B cell (primary cell): ENCODE measurements at regions not wholly inside any gene's neighbourhood (a gene's known extent, or its start where the extent isn't known, plus 50 kb on each side); places are given as distances from the start of the nearest gene placed in this dataset.

Experiments
- ATAC-seq: fragments of 200-7000 bp; cut with Tn5 transposase; one replicate; pipeline ENCODE4 v1.10.0; 2021; ENCODE audit warnings: low read depth, mild to moderate bottlenecking, moderate number of reproducible peaks, moderate library complexity
- CTCF ChIA-PET: fragments of 350-600 bp; sonication (Branson Sonifier 250); formaldehyde crosslinking; loops from one replicate; lab custom pipeline; 2021; ENCODE audit warnings: antibody characterized with exemption, inconsistent platforms; lab: Charles Lee
- POLR2A ChIA-PET: fragments of 350-600 bp; sonication (Branson Sonifier 250); formaldehyde crosslinking; loops from one replicate; lab custom pipeline; 2021; ENCODE audit warnings: antibody characterized with exemption; lab: Charles Lee
- DNase-seq: peaks from one replicate; pipeline ENCODE4 v3.0.0; 2013
- H2AFZ ChIP-seq: 2 replicates; pipeline ENCODE4 v1.6.1; 2012; ENCODE audit warnings: mild to moderate bottlenecking, low read depth, low read length; ENCODE audit not compliant: insufficient read depth, poor library complexity, severe bottlenecking
- H3K27ac ChIP-seq, 2 donors: 1 replicate in 1 of 2; 2 replicates in 1 of 2; pipeline ENCODE4 v1.5.1; 2012 to 2013; ENCODE audit warnings: low read length in 2 of 2, mild to moderate bottlenecking in 2 of 2, moderate library complexity in 1 of 2
- H3K27me3 ChIP-seq, 4 experiments: fragments of 200-600 bp in 1 of 4; sonication (generic) in 1 of 4; replicated peaks in 1 of 4; 1 replicate in 2 of 4; 2 replicates in 2 of 4; pipeline versions ENCODE4 v1.6.1 to v1.7.0; 2013 to 2016; ENCODE audit warnings: low read length in 3 of 4, mild to moderate bottlenecking in 2 of 4, mixed read lengths in 1 of 4, moderate library complexity in 1 of 4; ENCODE audit not compliant: insufficient read depth in 4 of 4, control insufficient read depth in 3 of 4; ENCODE audit errors: control extremely low read depth in 1 of 4
- H3K36me3 ChIP-seq, 2 experiments: replicated peaks in 1 of 2; 1 replicate in 1 of 2; 2 replicates in 1 of 2; pipeline versions ENCODE4 v1.6.1 to v1.7.1; 2013; ENCODE audit warnings: low read length in 1 of 2; ENCODE audit not compliant: insufficient read depth in 2 of 2, control insufficient read depth in 1 of 2; ENCODE audit errors: control extremely low read depth in 1 of 2, extremely low read depth in 1 of 2
- H3K4me1 ChIP-seq, 2 donors: fragments of 200-600 bp in 1 of 2; sonication (generic) in 1 of 2; 1 replicate in 1 of 2; 2 replicates in 1 of 2; pipeline versions ENCODE4 v1.5.1 to v1.6.1; 2013 to 2017; ENCODE audit warnings: low read length in 2 of 2; ENCODE audit not compliant: control insufficient read depth in 2 of 2, insufficient read depth in 2 of 2
- H3K4me2 ChIP-seq: replicated peaks from 2 replicates; pipeline ENCODE3; 2012; ENCODE audit warnings: mild to moderate bottlenecking, low read depth, low read length; ENCODE audit not compliant: poor library complexity, severe bottlenecking
- H3K4me3 ChIP-seq, 5 experiments: fragments of 200-600 bp in 1 of 5; sonication (generic) in 1 of 5; 1 replicate in 3 of 5; 2 replicates in 2 of 5; pipeline versions ENCODE4 v1.5.1 to v1.7.0; 2011 to 2016; ENCODE audit warnings: low read length in 4 of 5, mild to moderate bottlenecking in 4 of 5, low read depth in 2 of 5, control low read depth in 1 of 5, moderate library complexity in 1 of 5; ENCODE audit not compliant: insufficient read depth in 1 of 5; ENCODE audit errors: control extremely low read depth in 1 of 5, extremely low read depth in 1 of 5
- H3K79me2 ChIP-seq: fragments of 200-600 bp; sonication (generic); one replicate; pipeline ENCODE4 v1.6.0; 2016; ENCODE audit warnings: low read length; ENCODE audit not compliant: control insufficient read depth, insufficient read depth
- H3K9ac ChIP-seq: fragments of 200-600 bp; sonication (generic); 2 replicates; pipeline ENCODE4 v1.6.1; 2017; ENCODE audit warnings: mild to moderate bottlenecking, low read length, moderate library complexity
- H3K9me3 ChIP-seq, 3 donors: one replicate each; pipeline versions ENCODE4 v1.6.1 to v1.7.1; 2013; ENCODE audit warnings: low read length in 2 of 3; ENCODE audit not compliant: control insufficient read depth in 2 of 3, insufficient read depth in 1 of 3; ENCODE audit errors: control extremely low read depth in 1 of 3
- H4K20me1 ChIP-seq: 2 replicates; pipeline ENCODE4 v1.6.0; 2012; ENCODE audit warnings: mild to moderate bottlenecking, low read length; ENCODE audit not compliant: insufficient read depth, control insufficient read depth, poor library complexity, severe bottlenecking
- H3K27ac Mint-ChIP-seq: one replicate; pipeline ENCODE4 v1.8.0; 2021; ENCODE audit warnings: mixed read lengths
- H3K27me3 Mint-ChIP-seq: one replicate; pipeline ENCODE4 v1.8.0; 2021; ENCODE audit warnings: mixed read lengths
- H3K4me1 Mint-ChIP-seq: one replicate; pipeline ENCODE4 v1.8.0; 2021; ENCODE audit warnings: mixed read lengths
- H3K4me3 Mint-ChIP-seq: one replicate; pipeline ENCODE4 v1.8.0; 2021; ENCODE audit warnings: mixed read lengths
- H3K9me3 Mint-ChIP-seq: one replicate; pipeline ENCODE4 v1.8.0; 2022; ENCODE audit warnings: mixed read lengths; ENCODE audit not compliant: insufficient read depth
- CTCF ChIP-seq: fragments of 200-600 bp; IDR thresholded peaks from one replicate; pipeline ENCODE4 v1.8.0; 2022; ENCODE audit warnings: antibody characterized with exemption, mild to moderate bottlenecking
- EZH2 ChIP-seq: IDR thresholded peaks from 2 replicates; pipeline ENCODE4 v1.6.1; 2012; ENCODE audit warnings: borderline replicate concordance, low read depth, mild to moderate bottlenecking, moderate library complexity, low read length; ENCODE audit not compliant: insufficient read depth, poor library complexity, severe bottlenecking
- WGBS: methylation state at CpG from one replicate; pipeline ENCODE4 v1.1.5; 2013; ENCODE audit warnings: missing lambda C conversion rate; ENCODE audit not compliant: insufficient coverage; 5-methylcytosine and 5-hydroxymethylcytosine counted together
- intact Hi-C: fragments of 100-400 bp; cut with micrococcal nuclease; formaldehyde crosslinking; loops from one replicate; pipeline ENCODE4 v1.10.0; 2022

- H3K79me2 ChIP-seq, result no peaks in the 10 kb centered on the region
Observed at GRCh38 chr4:62471021-62471420, 1270.9 kb downstream of the ADGRL3 start.

GRCh38 chr4:62470421-62470983 lies 1270.4 kb downstream of the ADGRL3 start:
- CTCF ChIA-PET, result no interaction called here
- TF ChIP-seq CTCF (no peak), EZH2 (no peak)

More at GRCh38 chr4:62471021-62471420, 1270.9 kb downstream of the ADGRL3 start:
- Histone ChIP-seq H2AFZ (no peak overlapping the region), H3K4me1 (no peaks in the 10 kb centered on the region), H3K9ac (no peak overlapping the region), H3K27ac (no peak overlapping the region), H3K27me3 (no peaks in the 10 kb centered on the region), H3K9me3 (peaks cover 0 to 3% (median 0%) of the 10 kb centered on the region in 3 donors), H3K4me2 (no peak overlapping the region), H3K4me3 (no peak overlapping the region), H4K20me1 (no peaks in the 10 kb centered on the region), H3K36me3 (no peaks in the 10 kb centered on the region)
- no peak for ATAC-seq
- Mint-ChIP-seq H3K27ac (no peak overlapping the region), H3K27me3 (no peaks in the 10 kb centered on the region), H3K4me3 (no peak overlapping the region), H3K4me1 (no peaks in the 10 kb centered on the region), H3K9me3 (peaks cover 3% of the 10 kb centered on the region)
- intact Hi-C loops, result no loop called here
- POLR2A ChIA-PET, result no interaction called here
- CTCF ChIA-PET, result no interaction called here
- TF ChIP-seq EZH2 (no peak), CTCF (no peak)
- no CpG with 5 or more reads among the region's 1 CpG for WGBS
- DNase-seq, result no peak

More at GRCh38 chr4:62470421-62470983, 1270.4 kb downstream of the ADGRL3 start:
- no peak overlapping the region for H3K27ac Mint-ChIP-seq
- ATAC-seq (no peak), DNase-seq (no peak)
- H3K4me3 Mint-ChIP-seq, result no peak overlapping the region
- H3K27me3 ChIP-seq, result no peaks in the 10 kb centered on the region
- intact Hi-C loops, result no loop called here
- no peak overlapping the region for H2AFZ ChIP-seq
- peaks cover 3% of the 10 kb centered on the region for H3K9me3 Mint-ChIP-seq
- H3K79me2 ChIP-seq, result no peaks in the 10 kb centered on the region
- 95% methylated on average over 4 of the region's 13 CpGs for WGBS
- no peak overlapping the region for H3K4me3 ChIP-seq
- H3K9me3 ChIP-seq, result peaks cover 0 to 3% (median 0%) of the 10 kb centered on the region in 3 donors
- POLR2A ChIA-PET, result no interaction called here
- H3K36me3 ChIP-seq, result no peaks in the 10 kb centered on the region
- H3K4me1 Mint-ChIP-seq, result no peaks in the 10 kb centered on the region
- no peak overlapping the region for H3K4me2 ChIP-seq
- H3K27me3 Mint-ChIP-seq, result no peaks in the 10 kb centered on the region
- no peak overlapping the region for H3K9ac ChIP-seq
- no peaks in the 10 kb centered on the region for H3K4me1 ChIP-seq
- no peak overlapping the region for H3K27ac ChIP-seq
- H4K20me1 ChIP-seq, result no peaks in the 10 kb centered on the region
